ENCODE measurements at regions not wholly inside any gene's neighbourhood (a gene's known extent, or its start where the extent isn't known, plus 50 kb on each side); places are given as distances from the start of the nearest gene placed in this dataset.

DNA sequence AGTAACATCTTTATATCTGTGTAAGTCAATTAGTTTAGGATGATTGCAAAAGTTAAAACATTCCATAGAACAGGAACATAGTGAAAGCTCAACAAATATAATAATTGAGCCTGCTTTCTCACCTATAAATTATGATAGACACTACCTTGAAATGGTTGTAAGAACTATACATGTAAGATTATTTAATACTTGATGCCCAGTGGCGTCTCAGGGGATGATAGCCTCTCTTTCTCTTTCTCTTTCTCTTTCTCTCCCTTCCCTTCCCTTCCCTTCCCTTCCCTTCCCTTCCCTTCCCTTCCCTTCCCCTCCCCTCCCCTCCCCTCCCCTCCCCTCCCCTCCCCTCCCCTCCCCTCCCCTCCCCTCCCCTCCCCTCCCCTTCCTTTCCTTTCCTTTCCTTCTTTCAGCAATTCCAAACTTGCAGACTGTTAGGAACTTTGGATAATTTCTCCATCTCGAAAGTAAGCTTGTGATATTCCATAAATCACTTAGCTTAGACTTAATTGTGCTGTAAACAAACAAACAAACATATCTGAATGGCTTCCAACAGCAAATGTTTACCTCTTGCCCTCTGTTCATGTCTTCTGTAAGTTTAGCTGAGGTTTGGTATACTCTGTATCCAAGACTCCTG lies 1102.7 kb downstream of the TSN start:
- no peak for DNase-seq

DNA sequence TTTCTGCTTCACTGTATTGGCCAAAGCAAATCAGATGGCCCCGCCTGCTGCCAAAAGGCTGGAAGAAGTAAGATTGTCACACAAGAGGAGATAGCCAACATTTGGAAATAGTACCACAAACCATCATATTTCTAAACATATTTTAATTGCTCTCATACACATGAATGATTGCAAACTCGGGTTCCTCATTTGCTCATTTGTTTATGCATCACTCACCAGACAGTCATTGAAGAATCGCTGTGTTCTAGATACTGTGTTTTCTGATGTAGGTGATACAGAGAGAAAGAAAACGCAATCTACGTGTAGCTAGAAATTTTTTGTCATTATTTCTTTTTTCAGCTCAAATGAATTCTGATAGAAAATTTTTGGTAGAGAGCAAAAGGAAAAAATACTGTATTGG lies 1103.4 kb downstream of the TSN start:
- no peak for DNase-seq

DNA sequence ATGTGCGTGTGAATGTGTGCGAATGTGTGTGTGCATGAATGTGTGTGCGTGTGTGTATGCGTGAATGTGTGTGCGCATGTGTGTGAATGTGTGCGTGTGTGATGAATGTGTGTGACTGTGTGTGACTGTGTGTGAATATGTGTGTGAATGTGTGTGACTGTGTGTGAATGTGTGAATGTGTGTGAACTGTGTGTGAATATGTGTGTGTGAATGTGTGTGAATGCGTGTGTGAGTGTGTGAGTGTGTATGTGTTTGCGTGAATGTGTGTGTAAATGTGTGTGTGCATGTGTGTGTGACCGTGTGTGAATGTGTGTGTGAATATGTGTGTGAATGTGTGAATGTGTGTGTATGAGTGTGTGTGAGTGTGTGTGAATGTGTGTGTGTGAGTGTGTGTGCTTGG lies 1103.8 kb downstream of the TSN start:
- no peak for DNase-seq

DNA sequence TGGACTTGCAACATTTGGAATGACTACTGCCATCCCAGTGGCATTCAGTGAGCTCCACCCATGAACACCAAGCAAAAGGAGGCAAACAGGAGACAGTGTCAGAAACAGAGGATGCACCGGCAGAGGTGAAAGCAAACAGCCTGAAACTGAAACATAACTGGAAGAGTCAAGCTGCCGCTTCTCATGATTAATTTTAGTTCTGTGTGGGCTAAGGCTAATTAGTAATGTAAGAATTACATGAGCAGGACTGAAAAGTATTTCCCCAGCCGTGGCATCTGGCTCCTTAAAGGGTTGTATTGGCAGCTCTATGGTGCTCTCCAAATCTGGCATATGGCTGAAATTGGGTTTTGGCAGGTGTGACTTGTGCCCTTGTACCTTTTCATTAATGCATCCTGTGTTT lies 1108.1 kb downstream of the TSN start:
- DNase-seq = no peak

DNA sequence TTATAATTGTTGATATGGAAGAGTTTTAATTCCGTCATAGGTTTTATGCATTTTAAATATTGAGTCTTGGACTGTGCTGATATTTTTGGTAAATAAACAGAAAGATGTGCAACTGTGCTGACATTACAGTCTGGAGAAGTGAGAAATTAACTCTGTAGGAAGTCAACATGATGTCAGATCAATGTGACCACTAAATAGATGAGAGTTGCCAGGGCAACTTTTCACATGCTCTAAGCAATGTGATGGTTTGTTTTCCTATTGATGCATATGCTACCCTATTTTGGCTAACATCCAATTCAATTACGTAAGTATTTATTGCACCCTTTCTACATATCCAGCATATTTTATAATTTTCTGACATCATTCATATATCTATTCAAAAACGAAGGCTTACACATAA lies 1109.3 kb downstream of the TSN start:
- DNase-seq = no peak

DNA sequence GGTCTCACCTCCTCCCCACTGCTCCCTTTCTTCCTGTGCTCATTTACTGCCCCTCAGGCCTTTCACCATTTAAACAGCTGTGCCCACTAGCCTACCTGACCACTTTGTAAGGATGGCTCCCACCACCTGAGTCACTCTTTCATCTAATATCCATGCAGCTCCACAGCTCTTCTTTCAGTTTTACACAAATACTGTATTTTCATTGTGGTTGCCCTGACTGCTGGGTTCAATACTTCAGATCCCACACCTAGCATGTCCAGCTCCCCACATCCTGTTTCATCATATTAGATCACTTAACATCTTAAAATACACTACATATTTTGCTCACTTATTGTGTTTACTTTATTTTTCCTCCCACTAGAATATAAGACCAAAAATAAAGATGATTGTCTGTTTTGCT lies 1110.6 kb downstream of the TSN start:
- no peak for DNase-seq

DNA sequence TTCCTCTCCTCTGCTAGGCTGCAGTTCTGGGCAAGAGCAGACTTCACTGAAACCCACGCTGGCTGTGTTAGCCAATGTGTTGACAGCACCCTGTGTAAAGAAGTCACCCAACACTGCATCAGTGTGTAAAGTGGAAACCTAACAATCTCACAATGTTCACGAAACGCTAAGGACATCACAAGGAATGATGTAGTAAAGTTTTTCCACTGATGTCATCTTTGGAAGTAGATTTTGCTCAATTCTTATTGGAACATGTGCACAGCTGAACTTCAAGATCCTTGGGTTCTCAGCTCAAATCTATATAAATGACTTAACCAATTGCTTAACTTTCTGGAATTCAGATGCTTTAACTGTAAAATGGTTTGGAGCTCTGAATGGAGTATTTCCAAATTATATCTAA lies 1112.5 kb downstream of the TSN start:
- DNase-seq = no peak

DNA sequence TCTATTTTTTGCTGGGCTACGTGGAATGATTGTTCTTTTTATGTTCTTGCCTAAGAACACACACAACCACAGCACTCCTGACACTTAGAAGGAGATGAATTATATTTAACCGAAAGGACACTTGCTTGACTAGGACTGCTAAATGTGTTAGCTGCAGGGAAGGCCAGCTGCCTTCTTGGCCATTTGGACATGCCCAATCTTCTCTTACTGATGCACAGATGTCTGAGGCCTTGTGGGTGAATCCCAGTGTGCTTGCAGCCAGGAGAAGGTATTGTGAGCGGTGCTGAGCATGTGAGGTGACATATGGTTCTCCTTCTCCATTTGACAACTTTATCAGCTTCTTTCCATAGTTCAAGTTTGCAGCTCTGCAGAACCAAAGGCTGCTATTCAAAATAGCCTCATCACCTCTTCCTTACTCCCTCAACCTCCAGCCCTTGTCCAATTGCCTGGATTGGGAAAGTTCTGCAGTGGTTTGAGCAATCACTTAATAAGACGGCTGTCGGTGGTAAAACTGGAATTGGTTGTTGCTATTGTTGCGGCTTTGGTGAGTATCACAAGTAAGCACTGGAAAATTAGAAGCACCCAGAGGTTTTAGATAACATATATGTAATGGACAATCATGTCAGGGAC lies 1113.3 kb downstream of the TSN start:
- DNase-seq = no peak

DNA sequence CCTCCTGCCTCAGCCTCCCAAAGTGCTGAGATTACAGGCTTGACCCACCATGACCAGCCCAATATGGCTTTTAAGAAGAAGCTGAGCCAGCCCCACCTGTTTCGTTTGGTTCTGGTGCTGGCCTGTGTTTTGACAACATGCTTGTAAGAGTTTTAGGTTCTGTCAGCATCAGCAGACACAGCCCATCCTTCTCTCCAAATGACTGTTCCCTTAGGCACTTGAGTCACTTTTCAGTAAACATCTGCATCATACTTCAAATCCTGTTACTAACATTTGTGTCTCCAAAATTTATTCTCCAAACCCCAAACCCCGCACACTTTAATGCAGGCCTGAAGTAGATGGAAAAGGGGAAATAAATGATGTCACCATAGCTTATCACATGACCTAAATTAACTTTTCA lies 1118.5 kb downstream of the TSN start:
- no peak for DNase-seq

DNA sequence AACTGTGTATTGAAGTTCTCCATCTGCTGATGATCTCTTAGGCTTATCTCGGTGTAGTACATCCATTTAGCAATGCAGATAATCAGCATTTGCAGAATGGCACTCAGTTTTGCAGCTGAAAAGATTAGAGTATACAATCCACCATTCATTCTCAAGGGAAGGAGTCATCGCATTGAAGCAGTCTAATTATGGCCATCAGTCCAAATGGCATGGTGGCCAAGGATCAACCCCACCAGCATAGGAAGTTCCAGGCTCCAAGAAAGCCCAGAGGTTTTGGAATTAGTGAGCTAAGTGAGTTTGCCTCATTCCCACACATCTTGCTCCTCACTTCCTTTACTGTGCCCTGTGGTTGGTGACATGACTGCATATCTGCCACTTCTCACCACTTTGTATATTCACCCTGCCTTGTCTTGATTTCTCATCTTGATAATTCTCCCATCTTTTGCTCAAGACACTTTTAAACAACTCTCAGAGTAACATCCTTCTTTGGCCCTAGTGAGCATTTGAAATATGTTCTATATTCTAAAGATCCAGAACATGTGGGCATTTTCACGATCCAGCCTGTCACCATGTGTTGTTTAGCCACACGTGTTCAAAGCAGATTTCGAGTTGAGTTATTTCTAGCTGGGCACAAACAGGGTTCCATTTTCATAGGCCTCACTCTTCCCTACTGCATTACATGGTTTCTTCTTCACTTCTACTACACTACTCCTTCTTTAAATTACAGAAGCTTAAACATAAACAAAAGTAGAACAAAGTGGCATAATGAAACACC lies 1119.8 kb downstream of the TSN start:
- no peak for DNase-seq

DNA sequence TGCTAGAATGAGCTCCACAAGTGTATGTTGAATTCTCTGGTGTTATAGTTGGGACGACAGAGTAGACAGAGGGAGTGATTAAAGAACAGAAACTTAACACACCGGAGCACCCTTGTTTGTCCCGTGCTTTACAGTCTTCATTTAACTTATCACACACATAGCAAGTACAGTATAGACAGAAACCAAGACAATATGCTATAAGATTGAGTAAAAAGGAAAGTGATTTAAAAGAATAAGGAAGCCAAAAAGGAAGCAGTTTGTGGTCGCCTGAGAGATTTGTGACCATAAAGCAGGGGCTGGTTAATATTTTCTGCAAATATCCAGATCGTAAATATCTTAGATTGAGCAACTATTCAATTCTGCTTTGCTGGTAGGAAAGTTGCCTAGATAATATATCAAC lies 1128.4 kb downstream of the TSN start:
- DNase-seq = no peak

DNA sequence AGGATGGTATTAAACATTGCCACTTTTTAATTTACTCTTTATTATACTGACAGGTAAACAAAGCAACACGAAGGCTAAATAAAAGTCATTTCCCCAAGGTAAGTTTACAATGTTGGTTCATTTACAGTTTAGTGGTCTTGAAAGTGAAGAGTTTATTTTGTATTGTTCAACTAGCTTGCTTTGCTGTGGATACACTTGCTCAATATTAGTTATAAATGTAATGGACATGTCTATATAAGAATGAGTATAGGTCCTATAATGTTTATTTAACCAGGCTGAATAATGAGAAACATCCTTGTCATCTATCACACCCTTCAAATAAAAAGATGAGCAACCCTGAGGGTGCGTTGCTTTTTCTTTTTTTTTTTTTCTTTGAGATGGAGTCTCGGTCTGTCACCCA lies 1129.4 kb downstream of the TSN start:
- DNase-seq = no peak

DNA sequence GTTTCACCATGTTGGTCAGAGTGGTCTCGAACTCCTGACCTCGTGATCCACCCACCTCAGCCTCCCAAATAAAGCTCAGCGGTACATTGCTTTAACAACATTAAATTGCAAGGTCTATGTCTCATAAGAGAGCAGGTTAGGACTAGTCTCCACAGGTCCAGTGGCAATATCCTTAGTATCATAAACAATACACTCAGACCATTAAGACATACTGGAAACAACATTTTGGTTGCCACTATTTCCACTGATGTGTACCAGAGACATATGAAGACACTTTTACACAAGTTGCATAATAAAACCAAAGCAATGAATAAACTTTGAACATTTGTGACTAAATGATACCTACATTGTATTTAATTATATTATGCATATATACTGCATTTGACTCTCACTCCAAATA lies 1130.0 kb downstream of the TSN start:
- no peak for DNase-seq

DNA sequence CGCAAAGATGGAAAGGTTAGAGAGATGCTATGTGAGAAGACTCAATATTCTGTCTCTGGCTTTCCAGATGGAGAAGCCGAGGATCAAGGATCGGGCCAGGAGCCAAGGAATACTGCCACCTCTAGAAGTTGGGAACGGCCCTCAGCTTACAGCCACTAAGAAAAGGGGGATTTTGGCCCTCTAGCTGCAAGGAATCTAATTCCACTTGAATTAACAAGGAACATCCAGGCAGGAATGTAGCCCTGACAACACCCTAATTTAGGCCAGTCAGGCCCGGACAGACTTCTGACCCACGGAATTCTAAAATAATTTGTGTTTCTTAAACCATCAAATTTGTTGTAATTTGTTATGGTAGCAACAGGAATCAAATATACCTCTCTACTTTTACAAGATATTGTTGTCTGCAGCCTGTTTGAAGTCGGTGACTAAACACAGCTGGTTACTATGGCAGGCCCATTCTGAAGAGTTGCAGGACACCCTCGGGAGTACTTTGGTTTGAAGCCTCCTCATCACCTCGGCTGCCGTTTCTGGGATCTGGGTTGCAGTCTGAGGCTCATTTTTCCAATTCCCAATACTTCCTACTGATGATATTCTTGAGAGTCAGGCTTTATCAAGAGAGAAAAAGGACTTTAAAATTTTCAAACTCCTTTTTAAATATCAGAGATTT lies 1131.2 kb downstream of the TSN start:
- DNase-seq = no peak

DNA sequence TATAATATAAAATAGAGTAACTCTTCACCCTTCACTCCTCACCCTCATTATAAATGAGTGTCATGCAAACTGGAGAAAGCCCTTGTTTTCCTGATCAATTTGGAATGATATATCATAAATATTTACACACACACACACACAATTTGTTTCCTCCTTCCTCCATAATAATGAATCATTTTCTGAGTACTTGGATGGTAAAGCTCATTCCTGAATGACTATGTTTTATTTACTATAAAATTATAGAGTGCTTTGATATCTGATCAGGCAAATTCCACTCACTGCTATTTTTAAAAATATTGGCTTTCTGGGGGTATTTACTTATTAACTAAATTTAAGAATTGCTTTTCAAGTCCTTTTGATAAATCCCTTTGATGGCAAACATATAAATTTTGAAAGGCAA lies 1125.5 kb upstream of the CNTNAP5 start:
- no peak for DNase-seq

DNA sequence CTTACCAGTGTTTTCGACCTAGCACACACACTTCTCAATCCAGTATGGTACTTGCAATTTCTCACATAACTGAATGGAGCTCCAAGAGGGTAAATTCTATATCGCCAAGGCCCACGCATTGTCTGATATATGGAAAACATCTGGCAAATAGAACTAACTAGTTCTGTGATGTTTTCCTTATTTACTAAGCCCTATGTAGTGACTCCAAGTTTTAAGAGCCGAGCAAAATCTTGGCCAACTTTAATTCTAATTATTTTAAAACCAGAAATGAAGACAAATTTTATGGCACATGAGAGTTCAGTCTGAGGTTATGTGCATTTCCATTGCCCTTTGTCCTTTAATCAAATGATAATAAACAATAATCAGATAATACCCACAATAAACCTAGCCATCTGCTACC lies 1119.7 kb upstream of the CNTNAP5 start:
- DNase-seq = no peak

DNA sequence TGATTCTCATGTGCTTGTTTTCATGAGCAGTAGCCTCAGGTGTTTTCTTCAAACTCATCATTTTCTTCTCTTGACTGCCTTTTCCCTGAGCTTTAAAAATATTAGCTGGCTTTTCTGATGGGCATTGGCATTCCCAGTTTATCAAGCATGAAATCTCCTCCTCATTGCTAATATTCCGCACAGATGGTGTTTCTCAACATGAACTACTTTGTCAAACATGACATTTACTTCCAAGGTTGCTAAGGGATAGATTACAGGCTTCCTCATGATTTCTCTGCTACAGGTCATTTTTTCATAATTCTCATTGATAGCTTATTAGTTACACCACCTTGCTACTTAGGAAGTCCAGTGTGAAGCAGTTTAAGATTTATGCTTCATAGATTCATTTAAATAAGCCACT lies 1116.9 kb upstream of the CNTNAP5 start:
- DNase-seq = no peak

DNA sequence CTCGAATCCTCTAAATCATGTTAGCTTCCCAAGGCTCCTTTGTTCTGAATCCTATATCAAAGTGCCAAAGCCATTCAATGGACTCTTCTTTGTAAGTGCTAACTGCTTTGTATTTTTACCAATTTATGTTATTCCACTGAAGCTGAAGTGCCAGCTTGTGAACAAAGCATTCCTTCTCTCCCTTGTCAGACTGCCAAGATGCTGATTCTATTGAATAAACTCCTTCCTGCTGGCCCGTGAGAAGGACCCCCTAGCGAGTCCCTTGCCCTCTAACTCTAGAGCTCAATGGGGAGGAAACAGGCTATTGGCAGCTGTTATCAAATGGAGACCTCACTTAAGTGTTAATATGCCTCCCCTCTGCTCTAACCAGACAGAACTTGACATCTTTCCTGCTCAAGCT lies 1097.9 kb upstream of the CNTNAP5 start:
- peak; percentile 44 for DNase-seq

DNA sequence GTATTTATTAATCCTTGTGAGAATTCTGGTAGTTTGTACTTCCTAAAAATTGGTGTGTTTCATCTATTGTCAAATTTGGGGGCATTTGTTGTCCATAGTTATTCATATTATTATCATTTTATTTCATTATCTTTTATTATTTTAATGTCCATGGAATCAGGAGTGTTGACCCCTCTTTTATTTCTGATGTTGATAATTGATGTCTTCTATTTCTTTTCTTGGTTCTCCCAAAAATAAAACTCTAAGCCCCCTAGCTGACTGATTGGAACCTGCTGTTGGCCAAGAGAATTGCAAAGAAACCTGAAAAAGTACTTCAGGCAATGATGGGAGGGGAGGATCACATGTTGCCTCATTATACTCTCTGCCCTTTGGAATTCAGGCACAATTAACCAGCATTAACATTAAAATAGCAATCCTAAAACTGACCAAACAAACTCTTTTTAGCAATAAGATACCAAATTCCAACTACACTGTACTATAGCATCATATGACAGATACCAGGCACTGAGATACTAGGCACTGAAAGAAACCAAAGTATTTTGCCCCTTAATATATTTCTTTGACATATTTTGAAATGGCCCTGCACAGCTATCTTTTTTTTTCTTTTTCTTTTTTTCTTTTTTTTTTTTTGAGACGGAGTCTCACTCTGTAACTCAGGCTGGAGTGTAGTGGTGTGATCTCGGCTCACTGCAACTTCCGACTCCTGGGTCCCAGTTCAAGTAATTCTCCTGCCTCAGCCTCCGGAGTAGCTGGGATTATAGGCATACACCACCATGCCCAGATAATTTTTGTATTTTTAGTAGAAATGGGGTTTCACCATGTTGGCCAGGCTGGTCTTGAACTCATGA lies 1097.2 kb upstream of the CNTNAP5 start:
- no peak for DNase-seq

DNA sequence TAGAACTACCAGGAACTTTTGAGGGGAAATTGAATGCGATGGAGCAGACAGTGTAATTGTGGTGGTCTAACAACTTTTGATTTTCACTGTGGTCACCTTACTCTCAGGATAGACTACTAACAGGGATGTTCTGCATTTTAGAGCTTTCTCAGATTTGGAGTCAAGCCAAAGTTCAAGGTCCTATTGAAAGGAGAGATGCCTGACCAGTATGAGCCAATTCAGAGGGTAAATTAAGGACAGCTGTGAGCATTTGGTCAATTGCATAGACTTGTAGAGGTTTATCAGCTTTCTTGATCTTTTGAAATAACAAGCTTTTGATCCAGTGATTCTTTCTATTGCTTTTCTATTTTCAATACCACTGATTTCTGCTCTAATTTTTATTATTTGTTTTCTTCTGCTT lies 1095.7 kb upstream of the CNTNAP5 start:
- no peak for DNase-seq

DNA sequence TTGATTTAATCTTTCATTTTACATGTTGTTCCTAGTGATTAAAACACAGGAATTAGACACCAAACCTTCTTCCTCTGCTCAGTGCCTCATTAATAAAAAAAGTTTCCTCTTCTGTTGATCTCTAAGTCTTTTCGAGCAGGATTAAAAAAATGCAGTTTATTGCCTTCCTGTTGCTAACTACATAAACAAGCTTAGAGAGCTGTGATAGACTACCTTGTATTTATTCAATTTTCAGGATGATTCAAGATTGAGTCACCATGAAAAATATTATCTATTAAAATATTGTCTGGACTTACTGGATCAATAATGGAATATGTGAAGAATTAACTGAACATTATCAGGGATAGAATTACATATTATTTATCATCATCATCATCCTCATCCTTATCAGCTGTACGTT lies 1089.6 kb upstream of the CNTNAP5 start:
- DNase-seq = no peak

DNA sequence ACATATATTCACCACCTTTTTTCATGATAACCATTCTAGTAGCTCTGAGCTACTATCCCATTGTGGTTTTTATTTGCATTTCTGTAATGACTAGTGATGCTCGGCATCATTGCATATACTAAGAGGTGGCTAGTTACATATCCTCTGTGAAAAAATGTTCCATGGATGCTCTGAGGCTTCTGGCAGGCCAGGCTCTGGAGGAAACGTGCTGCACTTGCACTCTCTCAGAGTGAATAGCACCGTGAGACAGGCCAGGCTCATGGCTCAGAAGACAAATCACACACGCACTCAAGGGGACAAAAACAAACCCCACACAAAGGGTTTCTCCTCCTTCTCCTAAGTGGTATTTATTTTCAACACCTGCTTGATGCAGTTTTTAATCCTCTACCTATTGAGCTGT lies 1085.3 kb upstream of the CNTNAP5 start:
- DNase-seq = no peak

DNA sequence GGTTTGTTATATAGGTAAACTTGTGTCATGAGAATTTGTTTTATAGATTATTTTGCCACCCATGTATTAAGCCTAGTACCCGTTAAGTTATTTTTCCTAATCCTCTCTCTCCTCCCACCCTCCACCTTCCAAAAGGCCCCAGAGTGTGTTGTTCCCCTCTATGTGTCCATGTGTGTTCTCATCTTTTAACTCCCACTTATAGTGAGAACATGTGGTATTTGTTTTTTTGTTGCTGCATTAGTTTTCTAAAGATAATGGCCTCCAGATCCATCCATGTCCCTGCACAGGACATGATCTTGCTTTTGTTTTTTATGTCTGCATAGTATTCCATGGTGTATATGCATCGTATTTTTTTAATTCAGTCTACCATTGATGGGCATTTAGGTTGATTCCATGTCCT lies 1075.6 kb upstream of the CNTNAP5 start:
- no peak for DNase-seq

Measured in NCI-H2029 treated with DMSO at 0.1 percent for 48 hours (cell line).